GM18909 (cell line): ENCODE measurements at regions not wholly inside any gene's neighbourhood (a gene's known extent, or its start where the extent isn't known, plus 50 kb on each side); places are given as distances from the start of the nearest gene placed in this dataset.
"Not testable (repeated sequence)": the region's sequence is repeated elsewhere in the genome, so short reads cannot be mapped to it uniquely, and the experiment has no call there.

Experiments
- ATAC-seq: cut with Tn5 transposase; IDR thresholded peaks from one replicate; pipeline ENCODE4 v1.9.1; 2021; ENCODE audit warnings: mild to moderate bottlenecking; ENCODE audit not compliant: unreplicated experiment, poor library complexity

- no peak for ATAC-seq
These were observed 237.5 kb upstream of the RSPO3 start for GRCh38 chr6:126880964-126881363.

GRCh38 chr6:126886106-126886505 is 232.4 kb upstream of the RSPO3 start:
- no peak for ATAC-seq

- ATAC-seq: no peak
These were observed 229.4 kb upstream of the RSPO3 start for GRCh38 chr6:126888727-126889725.

- no peak for ATAC-seq
These were observed 228.4 kb upstream of the RSPO3 start for GRCh38 chr6:126890055-126890454.

GRCh38 chr6:126891158-126891557 is 227.3 kb upstream of the RSPO3 start:
- no peak for ATAC-seq

GRCh38 chr6:126892869-126893268 is 225.6 kb upstream of the RSPO3 start:
- ATAC-seq: not testable (repeated sequence)

- no peak for ATAC-seq
These were observed 220.7 kb upstream of the RSPO3 start for GRCh38 chr6:126897758-126898157.

GRCh38 chr6:126904176-126904575 is 214.3 kb upstream of the RSPO3 start:
- ATAC-seq: no peak

GRCh38 chr6:126905917-126906316 is 212.6 kb upstream of the RSPO3 start:
- ATAC-seq: no peak

GRCh38 chr6:126907312-126907711 is 211.2 kb upstream of the RSPO3 start:
- ATAC-seq: no peak

- ATAC-seq: no peak
These were observed 210.5 kb upstream of the RSPO3 start for GRCh38 chr6:126907996-126908395.

GRCh38 chr6:126909493-126909892 is 209.0 kb upstream of the RSPO3 start:
- ATAC-seq: no peak

- no peak for ATAC-seq
These were observed 204.8 kb upstream of the RSPO3 start for GRCh38 chr6:126913651-126914050.

GRCh38 chr6:126914172-126914571 is 204.3 kb upstream of the RSPO3 start:
- no peak for ATAC-seq

- ATAC-seq: no peak
These were observed 203.7 kb upstream of the RSPO3 start for GRCh38 chr6:126914801-126915200.

GRCh38 chr6:126919947-126920346 is 198.5 kb upstream of the RSPO3 start:
- ATAC-seq: no peak

- no peak for ATAC-seq
These were observed 194.7 kb upstream of the RSPO3 start for GRCh38 chr6:126923807-126924206.

GRCh38 chr6:126926926-126927325 is 191.5 kb upstream of the RSPO3 start:
- no peak for ATAC-seq

- no peak for ATAC-seq
These were observed 190.6 kb upstream of the RSPO3 start for GRCh38 chr6:126927841-126928240.

- ATAC-seq: no peak
These were observed 181.0 kb upstream of the RSPO3 start for GRCh38 chr6:126937426-126937825.

- ATAC-seq: no peak
These were observed 178.7 kb upstream of the RSPO3 start for GRCh38 chr6:126939784-126940183.

- ATAC-seq: no peak
These were observed 176.7 kb upstream of the RSPO3 start for GRCh38 chr6:126941751-126942150.
